ENCODE measurements at regions not wholly inside any gene's neighbourhood (a gene's known extent, or its start where the extent isn't known, plus 50 kb on each side); places are given as distances from the start of the nearest gene placed in this dataset.

- Histone ChIP-seq H3K27me3 (replicated peaks in 1 of 2; ENCODE audit: control insufficient read depth in 2 of 2, insufficient read depth in 2 of 2, low read length in 1 of 2) (no peaks in the 10 kb centered on the region), H2AFZ (ENCODE audit: control insufficient read depth, low read depth, low read length) (no peak overlapping the region), H3K27ac (ENCODE audit: control insufficient read depth, insufficient read depth) (no peak overlapping the region), H3K9me3 (replicated peaks; ENCODE audit: control insufficient read depth, insufficient read depth, low read length) (no peaks in the 10 kb centered on the region), H3K4me2 (ENCODE audit: control insufficient read depth, insufficient read depth) (no peak overlapping the region), H3K4me1 (ENCODE audit: control insufficient read depth, insufficient read depth, low read length) (no peaks in the 10 kb centered on the region), H4K20me1 (ENCODE audit: control insufficient read depth, insufficient read depth) (no peaks in the 10 kb centered on the region), H3K4me3 (no peak overlapping the region), H3K79me2 (ENCODE audit: control insufficient read depth, insufficient read depth, low read length) (no peaks in the 10 kb centered on the region), H3K36me3 (ENCODE audit: control insufficient read depth in 2 of 2, insufficient read depth in 2 of 2, low read length in 1 of 2) (no peaks in the 10 kb centered on the region), H3K9ac (ENCODE audit: control insufficient read depth, insufficient read depth, low read length) (no peak overlapping the region)
- TF ChIP-seq, protein P1, sequence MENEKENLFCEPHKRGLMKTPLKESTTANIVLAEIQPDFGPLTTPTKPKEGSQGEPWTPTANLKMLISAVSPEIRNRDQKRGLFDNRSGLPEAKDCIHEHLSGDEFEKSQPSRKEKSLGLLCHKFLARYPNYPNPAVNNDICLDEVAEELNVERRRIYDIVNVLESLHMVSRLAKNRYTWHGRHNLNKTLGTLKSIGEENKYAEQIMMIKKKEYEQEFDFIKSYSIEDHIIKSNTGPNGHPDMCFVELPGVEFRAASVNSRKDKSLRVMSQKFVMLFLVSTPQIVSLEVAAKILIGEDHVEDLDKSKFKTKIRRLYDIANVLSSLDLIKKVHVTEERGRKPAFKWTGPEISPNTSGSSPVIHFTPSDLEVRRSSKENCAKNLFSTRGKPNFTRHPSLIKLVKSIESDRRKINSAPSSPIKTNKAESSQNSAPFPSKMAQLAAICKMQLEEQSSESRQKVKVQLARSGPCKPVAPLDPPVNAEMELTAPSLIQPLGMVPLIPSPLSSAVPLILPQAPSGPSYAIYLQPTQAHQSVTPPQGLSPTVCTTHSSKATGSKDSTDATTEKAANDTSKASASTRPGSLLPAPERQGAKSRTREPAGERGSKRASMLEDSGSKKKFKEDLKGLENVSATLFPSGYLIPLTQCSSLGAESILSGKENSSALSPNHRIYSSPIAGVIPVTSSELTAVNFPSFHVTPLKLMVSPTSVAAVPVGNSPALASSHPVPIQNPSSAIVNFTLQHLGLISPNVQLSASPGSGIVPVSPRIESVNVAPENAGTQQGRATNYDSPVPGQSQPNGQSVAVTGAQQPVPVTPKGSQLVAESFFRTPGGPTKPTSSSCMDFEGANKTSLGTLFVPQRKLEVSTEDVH (IDR thresholded peaks at IDR 0.05; ENCODE audit: low read depth, partially characterized antibody), result no peak
- no peak for TF ChIP-seq MTA3 (IDR thresholded peaks at IDR 0.05; ENCODE audit: borderline replicate concordance, low read length)
- no peak for TF ChIP-seq MEF2B (IDR thresholded peaks at IDR 0.05; ENCODE audit: partially characterized antibody, poor library complexity, severe bottlenecking)
- TF ChIP-seq BCL11A (IDR thresholded peaks at IDR 0.05; ENCODE audit: low read depth, low read length), result no peak
- no peak for TF ChIP-seq SMAD1 (IDR thresholded peaks at IDR 0.05; ENCODE audit: low read depth, partially characterized antibody)
- no peak for TF ChIP-seq ASH2L (IDR thresholded peaks at IDR 0.05; ENCODE audit: borderline replicate concordance, low read depth)
- no peak for TF ChIP-seq NR2C2 (IDR thresholded peaks at IDR 0.05; ENCODE audit: borderline replicate concordance, control insufficient read depth, insufficient read length, low read depth)
- no peak for TF ChIP-seq JUND (IDR thresholded peaks at IDR 0.05; ENCODE audit: low read depth, low read length)
- no peak for TF ChIP-seq CREM (IDR thresholded peaks at IDR 0.05; ENCODE audit: low read depth)
- TF ChIP-seq NFYB (IDR thresholded peaks at IDR 0.05; ENCODE audit: insufficient read depth, low read depth, low read length), result no peak
- TF ChIP-seq CHD1 (IDR thresholded peaks at IDR 0.05; ENCODE audit: low read depth, low read length), result no peak
- TF ChIP-seq USF2 (IDR thresholded peaks at IDR 0.05; ENCODE audit: borderline replicate concordance, low read depth, low read length), result no peak
- TF ChIP-seq STAT1 (conservative IDR thresholded peaks at IDR 0.05), result no peak
- no peak for TF ChIP-seq TBL1XR1 (IDR thresholded peaks at IDR 0.05; ENCODE audit: low read depth, low read length)
- TF ChIP-seq RB1 (IDR thresholded peaks at IDR 0.05; ENCODE audit: borderline replicate concordance), result no peak
- TF ChIP-seq NFIC (IDR thresholded peaks at IDR 0.05; ENCODE audit: low read depth, low read length), result no peak
- TF ChIP-seq ZNF274 (IDR thresholded peaks at IDR 0.05; ENCODE audit: insufficient read depth, insufficient read length), result no peak
- no peak for TF ChIP-seq FOXM1 (IDR thresholded peaks at IDR 0.05; ENCODE audit: low read depth, low read length)
- TF ChIP-seq PAX8 (IDR thresholded peaks at IDR 0.05), result no peak
- 10% methylated on average over 3 of the region's 3 CpGs for WGBS (ENCODE audit: insufficient coverage, insufficient replicate concordance, low lambda C conversion rate, missing lambda C conversion rate)
- ChIA-PET POLR2A (no interaction called here), RAD21 (ENCODE audit: unreplicated experiment) (no interaction called here), SMC1A (ENCODE audit: uncharacterized antibody, unreplicated experiment) (interaction anchor here (1.1 kb wide), 1 partner anchor 12 kb away, joined by 3 read pairs; no protein-coding TSS in a partner anchor), CTCF (no interaction called here)
- DNase-seq (ENCODE audit: low read depth, low spot score) (no peak), ATAC-seq (no peak), FAIRE-seq (no peak)
- no TSS peak for BruUV-seq (replicated peaks)
- intact Hi-C loops (cut with micrococcal nuclease; ENCODE audit: unreplicated experiment), result no loop called here
- in situ Hi-C loops (cut with MboI), result no loop called here
Observed at GRCh38 chr5:23588841-23589326, 81.5 kb downstream of the PRDM9 start.

Data from GM12878 (cell line).